Suprapubic skin (tissue), 3 donors: ENCODE measurements at regions not wholly inside any gene's neighbourhood (a gene's known extent, or its start where the extent isn't known, plus 50 kb on each side); places are given as distances from the start of the nearest gene placed in this dataset.

Experiments
- EP300 ChIP-seq: sonication (generic); formaldehyde crosslinking; IDR thresholded peaks from one replicate; pipeline ENCODE4 v1.6.1; 2017; ENCODE audit warnings: antibody characterized with exemption
- POLR2A ChIP-seq, 2 donors: fragments of 450-650 bp; IDR thresholded peaks; one replicate each; pipeline ENCODE4 v1.6.1; 2017; ENCODE audit warnings: antibody characterized with exemption in 2 of 2, mild to moderate bottlenecking in 2 of 2, moderate library complexity in 2 of 2
- TF ChIP-seq, protein P1 (sequence below), 2 donors: fragments of 200-600 bp in 1 of 2; fragments of 450-650 bp in 1 of 2; sonication (generic) in 1 of 2; IDR thresholded peaks; one replicate each; pipeline ENCODE4 v1.5.1; 2016 to 2019; ENCODE audit warnings: antibody characterized with exemption in 2 of 2, mild to moderate bottlenecking in 1 of 2, moderate library complexity in 1 of 2

DNA sequence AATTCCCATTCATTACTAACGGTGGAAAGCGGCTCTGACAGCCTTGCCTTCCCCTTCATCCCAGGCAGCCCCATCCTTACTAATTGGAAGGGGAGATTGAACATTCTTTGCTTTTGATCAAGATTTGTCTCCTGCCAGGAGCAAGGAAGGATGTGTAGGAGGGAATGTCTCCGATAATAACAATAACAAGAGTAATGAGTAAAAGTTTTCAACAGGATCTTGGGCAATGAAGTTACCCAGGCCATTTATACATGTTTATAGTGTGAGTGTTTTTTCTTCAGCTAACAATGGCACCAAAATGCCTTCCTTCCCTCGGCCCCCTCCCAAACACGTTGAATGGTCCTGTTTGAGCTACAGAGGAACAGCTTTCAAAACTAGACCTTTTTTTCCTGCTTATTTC, 83.8 kb downstream of the GATA6 start:
- TF ChIP-seq EP300 (no peak), POLR2A (IDR thresholded peaks at IDR 0.05) (no peak)
- TF ChIP-seq, protein P1, sequence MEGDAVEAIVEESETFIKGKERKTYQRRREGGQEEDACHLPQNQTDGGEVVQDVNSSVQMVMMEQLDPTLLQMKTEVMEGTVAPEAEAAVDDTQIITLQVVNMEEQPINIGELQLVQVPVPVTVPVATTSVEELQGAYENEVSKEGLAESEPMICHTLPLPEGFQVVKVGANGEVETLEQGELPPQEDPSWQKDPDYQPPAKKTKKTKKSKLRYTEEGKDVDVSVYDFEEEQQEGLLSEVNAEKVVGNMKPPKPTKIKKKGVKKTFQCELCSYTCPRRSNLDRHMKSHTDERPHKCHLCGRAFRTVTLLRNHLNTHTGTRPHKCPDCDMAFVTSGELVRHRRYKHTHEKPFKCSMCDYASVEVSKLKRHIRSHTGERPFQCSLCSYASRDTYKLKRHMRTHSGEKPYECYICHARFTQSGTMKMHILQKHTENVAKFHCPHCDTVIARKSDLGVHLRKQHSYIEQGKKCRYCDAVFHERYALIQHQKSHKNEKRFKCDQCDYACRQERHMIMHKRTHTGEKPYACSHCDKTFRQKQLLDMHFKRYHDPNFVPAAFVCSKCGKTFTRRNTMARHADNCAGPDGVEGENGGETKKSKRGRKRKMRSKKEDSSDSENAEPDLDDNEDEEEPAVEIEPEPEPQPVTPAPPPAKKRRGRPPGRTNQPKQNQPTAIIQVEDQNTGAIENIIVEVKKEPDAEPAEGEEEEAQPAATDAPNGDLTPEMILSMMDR (IDR thresholded peaks at IDR 0.05), result no peak
